Esophagus squamous epithelium (tissue), 5 donors: ENCODE measurements at regions not wholly inside any gene's neighbourhood (a gene's known extent, or its start where the extent isn't known, plus 50 kb on each side); places are given as distances from the start of the nearest gene placed in this dataset.

Source experiments
- DNase-seq: peaks from one replicate; lab custom pipeline; 2025; lab: John Stamatoyannopoulos, UW
- H3K27ac ChIP-seq, 4 donors: fragments of 200-600 bp; sonication (generic); one replicate each; pipeline ENCODE4 v1.5.1; 2016 to 2019; ENCODE audit warnings: mild to moderate bottlenecking in 1 of 4
- H3K27me3 ChIP-seq, 4 donors: fragments of 200-600 bp; sonication (generic); 1 replicate in 3 of 4; 2 replicates in 1 of 4; pipeline versions ENCODE4 v1.5.1 to v1.6.0; 2017 to 2021; ENCODE audit warnings: antibody characterized with exemption in 1 of 4
- H3K36me3 ChIP-seq, 3 donors: fragments of 200-600 bp; sonication (generic); one replicate each; pipeline ENCODE4 v1.5.1; 2016 to 2019
- H3K4me1 ChIP-seq, 3 donors: fragments of 200-600 bp; sonication (generic); one replicate each; pipeline ENCODE4 v1.5.1; 2017 to 2019
- H3K4me3 ChIP-seq, 4 donors: fragments of 200-600 bp; sonication (generic); 1 replicate in 3 of 4; 2 replicates in 1 of 4; pipeline ENCODE4 v1.5.1; 2016 to 2019; ENCODE audit warnings: mild to moderate bottlenecking in 2 of 4, moderate library complexity in 1 of 4
- H3K9me3 ChIP-seq, 3 donors: fragments of 200-600 bp; sonication (generic); one replicate each; pipeline ENCODE4 v1.5.1; 2016 to 2019
- POLR2A ChIP-seq, 4 donors: fragments of 450-650 bp; IDR thresholded peaks; one replicate each; pipeline ENCODE4 v1.6.1; 2017; ENCODE audit warnings: antibody characterized with exemption in 4 of 4, mild to moderate bottlenecking in 4 of 4, moderate library complexity in 3 of 4
- WGBS, 2 donors: methylation state at CpG; one replicate each; pipeline ENCODE4 v1.1.5; 2018; 5-methylcytosine and 5-hydroxymethylcytosine counted together
- intact Hi-C: fragments of 100-400 bp; cut with DNase I; formaldehyde crosslinking; loops from one replicate; pipeline ENCODE4 v1.15.0; 2022
- TF ChIP-seq, protein P1 (sequence below), 6 experiments: fragments of 450-650 bp in 4 of 6; fragments of 200-600 bp in 2 of 6; sonication (generic) in 2 of 6; IDR thresholded peaks; one replicate each; pipeline ENCODE4 v1.5.1; 2016 to 2019; ENCODE audit warnings: antibody characterized with exemption in 6 of 6, mild to moderate bottlenecking in 4 of 6, moderate library complexity in 4 of 6
- donor health status: DM: yes; HTN: yes; CAD: no.

DNA sequence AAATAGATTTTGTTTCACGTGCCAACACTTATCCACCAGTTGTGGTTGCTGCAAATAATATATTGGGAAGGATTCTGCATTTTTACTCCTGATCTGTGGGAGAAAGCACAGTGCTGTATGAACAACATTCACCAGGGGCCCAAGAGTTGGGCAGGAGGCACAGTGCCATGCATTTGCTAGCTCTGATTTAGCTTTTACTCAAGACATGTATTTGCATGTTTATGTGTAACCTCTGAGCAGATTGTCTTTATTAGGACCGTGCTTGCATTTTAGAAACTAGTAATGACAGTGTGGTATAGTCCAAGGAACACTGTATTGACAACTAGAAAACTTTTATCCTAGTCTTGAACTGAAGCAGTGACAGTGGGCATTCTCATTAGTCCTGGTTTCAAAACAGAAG, 133.9 kb upstream of the B3GALT2 start:
- WGBS, 2 donors: 43 to 68% methylated on average over 2 of the region's 2 CpGs
- Histone ChIP-seq H3K9me3 (peaks cover 0 to 6% (median 0%) of the 10 kb centered on the region in 3 donors), H3K4me1 (no peaks in the 10 kb centered on the region), H3K27ac (no peak overlapping the region), H3K36me3 (no peaks in the 10 kb centered on the region), H3K27me3 (no peaks in the 10 kb centered on the region), H3K4me3 (no peak overlapping the region)
- no peak for DNase-seq
- intact Hi-C loops: no loop called here
- TF ChIP-seq, protein P1, sequence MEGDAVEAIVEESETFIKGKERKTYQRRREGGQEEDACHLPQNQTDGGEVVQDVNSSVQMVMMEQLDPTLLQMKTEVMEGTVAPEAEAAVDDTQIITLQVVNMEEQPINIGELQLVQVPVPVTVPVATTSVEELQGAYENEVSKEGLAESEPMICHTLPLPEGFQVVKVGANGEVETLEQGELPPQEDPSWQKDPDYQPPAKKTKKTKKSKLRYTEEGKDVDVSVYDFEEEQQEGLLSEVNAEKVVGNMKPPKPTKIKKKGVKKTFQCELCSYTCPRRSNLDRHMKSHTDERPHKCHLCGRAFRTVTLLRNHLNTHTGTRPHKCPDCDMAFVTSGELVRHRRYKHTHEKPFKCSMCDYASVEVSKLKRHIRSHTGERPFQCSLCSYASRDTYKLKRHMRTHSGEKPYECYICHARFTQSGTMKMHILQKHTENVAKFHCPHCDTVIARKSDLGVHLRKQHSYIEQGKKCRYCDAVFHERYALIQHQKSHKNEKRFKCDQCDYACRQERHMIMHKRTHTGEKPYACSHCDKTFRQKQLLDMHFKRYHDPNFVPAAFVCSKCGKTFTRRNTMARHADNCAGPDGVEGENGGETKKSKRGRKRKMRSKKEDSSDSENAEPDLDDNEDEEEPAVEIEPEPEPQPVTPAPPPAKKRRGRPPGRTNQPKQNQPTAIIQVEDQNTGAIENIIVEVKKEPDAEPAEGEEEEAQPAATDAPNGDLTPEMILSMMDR (IDR thresholded peaks at IDR 0.05): no peak
- no peak for TF ChIP-seq POLR2A (IDR thresholded peaks at IDR 0.05)

DNA sequence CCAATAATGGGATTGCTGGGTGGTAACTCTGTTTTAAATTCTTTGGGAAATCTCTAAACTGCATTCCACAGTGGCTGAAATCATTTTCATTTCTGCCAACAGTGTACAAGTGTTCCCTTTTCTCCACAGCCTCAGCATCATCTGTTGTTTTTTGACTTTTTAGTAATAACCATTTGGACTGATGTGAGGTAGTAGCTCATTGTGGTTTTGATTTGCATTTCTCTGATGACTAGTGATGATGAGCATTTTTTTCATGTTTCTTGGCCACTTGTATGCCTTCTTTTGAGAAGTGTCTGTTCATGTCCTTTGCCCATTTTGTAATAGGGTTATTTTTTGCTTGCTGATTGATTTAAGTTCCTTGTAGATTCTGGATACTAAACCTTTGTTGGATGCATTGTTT, 131.9 kb upstream of the B3GALT2 start:
- no peak overlapping the region for H3K27ac ChIP-seq
- intact Hi-C loops: no loop called here
- H3K27me3 ChIP-seq: no peaks in the 10 kb centered on the region
- no peaks in the 10 kb centered on the region for H3K4me1 ChIP-seq
- peaks cover 0 to 6% (median 0%) of the 10 kb centered on the region in 3 donors for H3K9me3 ChIP-seq
- no peak overlapping the region for H3K4me3 ChIP-seq
- TF ChIP-seq, protein P1 (IDR thresholded peaks at IDR 0.05): no peak
- no peak for TF ChIP-seq POLR2A (IDR thresholded peaks at IDR 0.05)
- DNase-seq: no peak
- H3K36me3 ChIP-seq: no peaks in the 10 kb centered on the region

DNA sequence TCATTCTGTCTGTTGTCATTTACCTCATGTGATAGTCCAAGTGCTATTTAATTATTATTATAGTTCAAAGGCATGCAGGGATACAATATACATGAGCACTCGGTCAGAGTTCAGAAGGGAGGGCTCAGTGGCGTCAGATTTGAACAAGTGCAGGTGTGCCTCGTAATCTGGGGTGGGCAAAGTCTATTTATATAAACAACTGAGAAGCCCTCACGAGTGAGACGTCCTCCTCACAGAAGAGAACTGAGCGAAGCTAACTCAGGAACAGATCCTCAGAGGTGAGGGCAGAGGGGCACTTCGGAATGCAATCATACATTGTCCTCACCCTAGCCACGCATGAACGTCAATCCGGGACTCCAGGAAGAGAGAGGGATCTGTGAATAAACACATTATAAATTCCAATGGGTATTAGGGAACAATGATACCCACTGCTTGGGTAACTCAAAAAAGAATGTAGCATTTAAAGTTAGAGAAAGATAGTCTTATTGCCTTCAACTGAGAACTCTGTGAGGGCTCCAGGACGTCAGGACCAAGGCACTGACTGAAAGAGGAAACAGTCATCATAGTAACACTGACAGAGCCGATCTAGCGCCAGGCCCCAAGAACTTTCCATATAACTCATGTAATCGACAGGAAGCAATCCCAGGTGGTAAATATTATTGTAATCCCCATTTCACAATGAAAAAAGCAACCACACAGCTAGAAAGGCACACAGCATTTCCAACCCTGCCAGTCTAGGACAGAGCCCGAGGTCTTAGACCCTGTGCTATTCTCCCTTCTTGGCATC, 127.1 kb upstream of the B3GALT2 start:
- TF ChIP-seq POLR2A (IDR thresholded peaks at IDR 0.05): no peak
- TF ChIP-seq, protein P1 (IDR thresholded peaks at IDR 0.05): no peak
- H3K4me3 ChIP-seq: no peak overlapping the region
- no peaks in the 10 kb centered on the region for H3K27me3 ChIP-seq
- H3K36me3 ChIP-seq: no peaks in the 10 kb centered on the region
- H3K27ac ChIP-seq: no peak overlapping the region
- WGBS, 2 donors: 62 to 68% methylated on average over 13 to 15 of the region's 15 CpGs
- H3K4me1 ChIP-seq: no peaks in the 10 kb centered on the region
- DNase-seq: no peak
- H3K9me3 ChIP-seq: no peaks in the 10 kb centered on the region
- intact Hi-C loops: no loop called here

DNA sequence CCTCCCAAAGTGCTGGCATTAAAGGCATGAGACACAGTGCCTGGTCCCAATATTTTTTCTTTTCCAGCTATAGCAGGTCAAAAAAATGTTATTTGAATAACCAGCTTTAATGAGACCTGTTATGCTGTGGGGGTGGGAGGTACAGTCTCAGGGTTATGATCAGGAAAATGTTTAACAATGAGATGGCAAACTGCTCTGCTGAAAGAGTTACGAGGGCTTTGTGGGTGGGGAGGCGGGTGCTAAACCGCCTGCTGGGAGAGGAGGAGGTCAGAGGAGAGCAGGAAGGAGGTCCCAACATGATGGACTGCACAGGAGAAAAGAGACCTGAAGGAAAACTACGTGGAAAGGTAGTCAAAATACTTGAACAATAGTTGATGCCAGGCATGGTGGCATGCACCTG, 126.0 kb upstream of the B3GALT2 start:
- no peak for DNase-seq
- Histone ChIP-seq H3K27me3 (no peaks in the 10 kb centered on the region), H3K36me3 (no peaks in the 10 kb centered on the region), H3K27ac (no peak overlapping the region), H3K4me1 (no peaks in the 10 kb centered on the region), H3K4me3 (no peak overlapping the region), H3K9me3 (no peaks in the 10 kb centered on the region)
- 76 to 77% methylated on average over 4 of the region's 4 CpGs for WGBS, 2 donors
- intact Hi-C loops: no loop called here
- TF ChIP-seq POLR2A (IDR thresholded peaks at IDR 0.05): no peak
- TF ChIP-seq, protein P1 (IDR thresholded peaks at IDR 0.05): no peak

DNA sequence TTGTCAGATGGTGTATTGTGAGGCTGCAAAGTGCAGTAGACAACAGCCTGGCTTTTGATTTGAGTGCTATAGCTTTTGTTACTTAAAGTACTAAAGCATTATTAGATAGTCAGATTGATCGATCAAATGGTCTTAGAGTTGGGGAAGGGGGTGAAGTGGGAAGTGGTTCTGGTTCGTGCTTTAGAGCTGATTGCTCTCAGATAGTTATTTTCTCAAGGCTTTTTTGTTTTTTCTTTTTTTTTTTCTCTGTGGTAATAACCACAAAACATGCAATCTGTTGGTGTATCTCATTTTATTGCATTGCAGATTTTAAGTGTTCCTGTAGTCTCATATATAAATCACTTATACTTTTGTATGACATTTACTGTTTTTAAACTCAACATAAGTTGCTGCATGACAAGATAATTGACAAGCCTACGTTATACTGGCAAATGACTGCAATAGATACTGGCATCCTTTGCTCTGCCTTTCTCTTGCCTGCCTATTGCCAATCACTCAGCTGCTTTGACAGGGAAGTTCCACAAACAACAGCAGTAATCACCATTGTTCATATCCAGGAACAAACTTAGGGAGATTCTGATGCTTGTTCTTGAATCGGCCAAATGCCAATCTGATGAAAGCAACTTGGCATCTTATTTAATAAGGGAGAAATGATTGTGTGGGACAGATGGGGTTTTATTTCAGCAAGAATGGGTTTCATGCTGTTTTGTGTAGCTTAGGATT, 125.0 kb upstream of the B3GALT2 start:
- Histone ChIP-seq H3K27ac (no peak overlapping the region), H3K9me3 (no peaks in the 10 kb centered on the region), H3K4me1 (no peaks in the 10 kb centered on the region), H3K27me3 (no peaks in the 10 kb centered on the region), H3K36me3 (no peaks in the 10 kb centered on the region), H3K4me3 (no peak overlapping the region)
- TF ChIP-seq POLR2A (IDR thresholded peaks at IDR 0.05): no peak
- TF ChIP-seq, protein P1 (IDR thresholded peaks at IDR 0.05): no peak
- no peak for DNase-seq
- whole genome bisulfite sequencing, 2 donors: 53 to 59% methylated on average over 4 of the region's 4 CpGs
- intact Hi-C loops: no loop called here
